ENCODE measurements at regions not wholly inside any gene's neighbourhood (a gene's known extent, or its start where the extent isn't known, plus 50 kb on each side); places are given as distances from the start of the nearest gene placed in this dataset.

GRCh38 chr3:162329514-162329913 lies 832.9 kb downstream of the OTOL1 start (continued):
- no peak for TF ChIP-seq SRSF7 (optimal IDR thresholded peaks at IDR 0.05; ENCODE audit: low read depth, low read length)
- TF ChIP-seq HMG20B (CRISPR knock-in tag; IDR thresholded peaks at IDR 0.05): no peak

GRCh38 chr3:162332344-162332743 lies 835.7 kb downstream of the OTOL1 start:
- Histone ChIP-seq H3K4me1 (replicated peaks in 1 of 2; ENCODE audit: control insufficient read depth in 2 of 2, insufficient read depth in 2 of 2, low read length in 2 of 2) (no peaks in the 10 kb centered on the region), H3K9me1 (ENCODE audit: control insufficient read depth, insufficient read depth, low read length) (no peaks in the 10 kb centered on the region), H3K9me3 (replicated peaks; ENCODE audit: control insufficient read depth, insufficient read depth, low read depth, low read length) (no peaks in the 10 kb centered on the region), H3K36me3 (ENCODE audit: control insufficient read depth, insufficient read depth, low read length) (no peaks in the 10 kb centered on the region), H3K4me3 (no peak overlapping the region), H3K27me3 (ENCODE audit: control insufficient read depth in 2 of 2, insufficient read depth in 2 of 2, low read length in 2 of 2) (no peaks in the 10 kb centered on the region), H3K79me2 (ENCODE audit: control insufficient read depth, insufficient read depth, low read length) (no peaks in the 10 kb centered on the region), H4K20me1 (replicated peaks; ENCODE audit: control insufficient read depth, insufficient read depth, low read length) (no peaks in the 10 kb centered on the region), H3K9ac (ENCODE audit: insufficient read depth in 1 of 2, low read depth in 2 of 2, low read length in 2 of 2) (no peak overlapping the region), H2AFZ (ENCODE audit: low read depth, low read length) (no peak overlapping the region), H3K27ac (ENCODE audit: extremely low read depth, low read depth, low read length) (no peak overlapping the region), H3K4me2 (ENCODE audit: insufficient read depth, low read length) (no peak overlapping the region)
- intact Hi-C loops (cut with micrococcal nuclease): no loop called here
- no TSS peak for BruUV-seq (replicated peaks)
- ATAC-seq (no peak), DNase-seq (ENCODE audit: extremely low read depth in 1 of 4, low spot score in 3 of 4) (no peak), FAIRE-seq (no peak)
- in situ Hi-C loops (cut with MboI): no loop called here
- WGBS (ENCODE audit: insufficient coverage, low coverage, missing lambda C conversion rate): 0% methylated on average over 3 of the region's 3 CpGs
- TF ChIP-seq CBFA2T2 (conservative IDR thresholded peaks at IDR 0.05) (no peak), GABPB1 (CRISPR knock-in tag; IDR thresholded peaks at IDR 0.05) (no peak), DMBX1 (CRISPR knock-in tag; IDR thresholded peaks at IDR 0.05; ENCODE audit: borderline replicate concordance) (no peak), ZNF318 (IDR thresholded peaks at IDR 0.05; ENCODE audit: borderline replicate concordance in 1 of 2, low read depth in 1 of 2) (no peak), PHF21A (IDR thresholded peaks at IDR 0.05; ENCODE audit: borderline replicate concordance, low read depth) (no peak), VEZF1 (CRISPR knock-in tag; IDR thresholded peaks at IDR 0.05) (no peak), ZNF561 (CRISPR knock-in tag; conservative IDR thresholded peaks at IDR 0.05) (no peak)
- ChIA-PET POLR2A (no interaction called here), CTCF (ENCODE audit: low intra/inter-chr PET ratio) (no interaction called here)
